Ovary (tissue), 7 donors: ENCODE measurements at regions not wholly inside any gene's neighbourhood (a gene's known extent, or its start where the extent isn't known, plus 50 kb on each side); places are given as distances from the start of the nearest gene placed in this dataset.

ENCODE experiments used
- DNase-seq, 5 donors: peaks; one replicate each; pipeline ENCODE4 v3.0.0-alpha.2; 2019 to 2020
- H3K27ac ChIP-seq, 2 donors: fragments of 200-600 bp; one replicate each; pipeline versions ENCODE4 v1.5.1 to v1.8.0; 2019 to 2022
- H3K27me3 ChIP-seq: fragments of 200-600 bp; one replicate; pipeline ENCODE4 v1.8.0; 2022
- H3K36me3 ChIP-seq: fragments of 200-600 bp; sonication (generic); one replicate; pipeline ENCODE4 v1.5.1; 2019
- H3K4me1 ChIP-seq: one replicate; pipeline ENCODE4 v1.8.1; 2013; ENCODE audit warnings: mild to moderate bottlenecking, moderate library complexity; ENCODE audit not compliant: insufficient read depth
- H3K4me3 ChIP-seq: fragments of 200-600 bp; sonication (generic); one replicate; pipeline ENCODE4 v1.5.1; 2017
- H3K9me3 ChIP-seq, 2 donors: fragments of 200-600 bp in 1 of 2; sonication (generic) in 1 of 2; one replicate each; pipeline versions ENCODE4 v1.5.1 to v1.8.1; 2013 to 2019; ENCODE audit warnings: mild to moderate bottlenecking in 1 of 2, moderate library complexity in 1 of 2
- CTCF ChIP-seq, 3 donors: fragments of 450-650 bp in 2 of 3; fragments of 200-600 bp in 1 of 3; IDR thresholded peaks; one replicate each; pipeline versions ENCODE4 v1.5.1 to v1.8.0; 2016 to 2022; ENCODE audit warnings: antibody characterized with exemption in 3 of 3, mild to moderate bottlenecking in 1 of 3
- EP300 ChIP-seq: sonication (generic); formaldehyde crosslinking; IDR thresholded peaks from one replicate; pipeline ENCODE4 v1.6.1; 2017; ENCODE audit warnings: antibody characterized with exemption
- POLR2A ChIP-seq: fragments of 450-650 bp; IDR thresholded peaks from one replicate; pipeline ENCODE4 v1.6.1; 2017; ENCODE audit warnings: antibody characterized with exemption, mild to moderate bottlenecking, moderate library complexity
- WGBS, 3 donors: extraction: QIAGEN DNeasy Blood & Tissue Kit in 1 of 3; methylation state at CpG; one replicate each; pipeline versions ENCODE4 v1.1.5 to v1.1.7; 2013 to 2017; 5-methylcytosine and 5-hydroxymethylcytosine counted together
- intact Hi-C, 4 donors: fragments of 100-400 bp; cut with DNase I; formaldehyde crosslinking; loops; one replicate each; pipeline versions ENCODE4 v1.11.0 to v1.15.1; 2022 to 2023
- donor health status: DM: no; HTN: no; CAD: no; lungs with moderate emphysema.
- donor health status: DM: no; HTN: no; CAD: no.
- donor health status: Bipolar disorder and iron deficiency.
- donor health status: DM: no; HTN: no; CAD: no.
- donor health status: DM: yes; HTN: yes; CAD: no.

GRCh38 chr6:90915224-90915915 lies 328.5 kb upstream of the MAP3K7 start:
- Histone ChIP-seq H3K36me3 (no peaks in the 10 kb centered on the region), H3K4me3 (no peak overlapping the region), H3K9me3 (no peaks in the 10 kb centered on the region), H3K27me3 (no peaks in the 10 kb centered on the region), H3K4me1 (peaks cover 2% of the 10 kb centered on the region), H3K27ac (no peak overlapping the region)
- intact Hi-C loops = no loop called here
- DNase-seq = no peak
- 84 to 89% (median 89%) methylated on average over 5 of the region's 5 CpGs for WGBS, 3 donors
- TF ChIP-seq EP300 = no peak
- TF ChIP-seq CTCF (IDR thresholded peaks at IDR 0.05) = no peak
- TF ChIP-seq POLR2A = no peak

- intact Hi-C loops = no loop called here
- H3K27me3 ChIP-seq = no peaks in the 10 kb centered on the region
- H3K9me3 ChIP-seq = no peaks in the 10 kb centered on the region
- TF ChIP-seq EP300 (no peak), POLR2A (no peak), CTCF (IDR thresholded peaks at IDR 0.05) (no peak)
- H3K36me3 ChIP-seq = no peaks in the 10 kb centered on the region
- no peak overlapping the region for H3K27ac ChIP-seq
- H3K4me1 ChIP-seq = peaks cover 2% of the 10 kb centered on the region
- H3K4me3 ChIP-seq = no peak overlapping the region
- DNase-seq = no peak
- 76 to 92% (median 88%) methylated on average over 2 of the region's 2 CpGs for WGBS, 3 donors
These were observed 327.4 kb upstream of the MAP3K7 start for GRCh38 chr6:90914312-90914711.

- H3K36me3 ChIP-seq = no peaks in the 10 kb centered on the region
These were observed 326.5 kb upstream of the MAP3K7 start for GRCh38 chr6:90913266-90913960.

GRCh38 chr6:90911642-90912041 lies 324.8 kb upstream of the MAP3K7 start:
- intact Hi-C loops = no loop called here
- no peaks in the 10 kb centered on the region for H3K9me3 ChIP-seq
- DNase-seq = no peak
- H3K27ac ChIP-seq = no peak overlapping the region
- H3K36me3 ChIP-seq = no peaks in the 10 kb centered on the region
- no peak overlapping the region for H3K4me3 ChIP-seq
- H3K27me3 ChIP-seq = no peaks in the 10 kb centered on the region
- no peak for TF ChIP-seq EP300
- TF ChIP-seq POLR2A = no peak
- TF ChIP-seq CTCF (IDR thresholded peaks at IDR 0.05) = no peak
- WGBS, 3 donors = 2 to 57% (median 40%) methylated on average over 1 of the region's 1 CpG
- H3K4me1 ChIP-seq = peaks cover 2% of the 10 kb centered on the region

More at GRCh38 chr6:90913266-90913960, 326.5 kb upstream of the MAP3K7 start:
- intact Hi-C loops = no loop called here
- DNase-seq = no peak
- Histone ChIP-seq H3K4me3 (no peak overlapping the region), H3K27ac (no peak overlapping the region), H3K4me1 (peaks cover 2% of the 10 kb centered on the region), H3K9me3 (no peaks in the 10 kb centered on the region), H3K27me3 (no peaks in the 10 kb centered on the region)
- no peak for TF ChIP-seq POLR2A
- TF ChIP-seq EP300 = no peak
- no peak for TF ChIP-seq CTCF (IDR thresholded peaks at IDR 0.05)
- 73 to 86% (median 83%) methylated on average over 2 of the region's 2 CpGs for WGBS, 3 donors
